ENCODE measurements at regions not wholly inside any gene's neighbourhood (a gene's known extent, or its start where the extent isn't known, plus 50 kb on each side); places are given as distances from the start of the nearest gene placed in this dataset.
"Not testable (repeated sequence)": the region's sequence is repeated elsewhere in the genome, so short reads cannot be mapped to it uniquely, and the experiment has no call there.

DNA sequence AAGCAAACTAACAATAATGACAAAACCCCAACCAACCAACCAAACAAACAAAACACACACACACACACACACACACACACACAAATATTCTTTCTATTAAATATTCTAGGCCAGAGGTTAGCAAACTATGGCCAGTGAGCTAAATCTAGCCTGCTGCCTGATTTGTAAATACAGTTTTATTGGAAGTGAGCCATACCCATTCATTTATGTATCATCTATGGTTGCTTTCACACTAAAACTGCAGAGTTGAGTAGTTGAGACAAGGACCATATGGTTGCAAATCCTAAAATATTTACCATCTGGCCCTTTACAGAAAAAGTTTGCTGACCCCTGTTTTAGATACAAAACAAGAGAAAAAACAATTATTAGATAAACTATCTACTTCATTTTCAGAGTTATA, 620.5 kb upstream of the SEMA6A start:
- no peak for DNase-seq (ENCODE audit: low read depth in 2 of 3, low spot score in 1 of 3)

- no peak for DNase-seq (ENCODE audit: low read depth in 2 of 3, low spot score in 1 of 3)
Measured at GRCh38 chr5:117191251-117191650, 616.6 kb upstream of the SEMA6A start.

- DNase-seq (ENCODE audit: low read depth in 2 of 3, low spot score in 1 of 3): no peak
Measured at GRCh38 chr5:117189784-117190183, 615.2 kb upstream of the SEMA6A start.

GRCh38 chr5:117188211-117188610, 613.6 kb upstream of the SEMA6A start:
- no peak for DNase-seq (ENCODE audit: low read depth in 2 of 3, low spot score in 1 of 3)

- no peak for DNase-seq (ENCODE audit: low read depth in 2 of 3, low spot score in 1 of 3)
Measured at GRCh38 chr5:117186751-117187150, 612.1 kb upstream of the SEMA6A start.

DNA sequence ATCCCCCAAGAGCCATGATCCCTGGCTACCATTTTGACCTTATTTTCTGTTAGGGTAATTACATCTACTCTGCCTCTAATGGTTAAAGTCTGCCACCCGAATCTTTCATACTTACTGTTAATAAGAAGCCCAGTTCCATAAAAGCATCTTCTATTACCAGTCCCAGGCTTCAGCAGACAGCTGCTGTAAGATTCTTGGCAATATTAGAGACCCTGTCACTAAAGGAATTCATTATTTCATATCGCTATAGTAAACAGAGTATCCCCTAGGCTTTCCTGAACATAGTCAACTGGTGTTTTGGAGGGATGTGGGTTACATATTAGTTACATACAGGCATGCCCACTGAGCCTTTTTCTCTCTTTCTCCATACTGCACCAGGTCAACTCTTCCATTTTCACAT, 608.7 kb upstream of the SEMA6A start:
- DNase-seq (ENCODE audit: low read depth in 2 of 3, low spot score in 1 of 3): no peak

DNA sequence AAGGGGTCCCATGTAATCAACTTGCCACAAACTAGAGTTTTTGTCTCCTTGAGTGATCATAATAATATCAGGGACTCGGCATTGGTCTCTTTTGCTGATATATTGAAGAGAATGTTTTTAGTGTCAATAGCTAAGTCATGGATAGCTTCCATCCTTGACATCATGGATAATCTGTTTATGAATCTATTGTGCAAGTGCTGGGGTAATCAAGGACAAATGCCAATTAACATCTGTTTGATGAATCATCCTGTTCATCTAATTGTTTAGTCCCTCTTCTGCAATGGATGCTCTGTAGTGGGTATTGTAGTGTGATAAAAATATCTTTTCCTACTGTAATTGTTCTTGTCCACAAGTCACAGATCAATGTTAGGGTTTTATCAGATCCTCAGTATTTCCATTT, 607.5 kb upstream of the SEMA6A start:
- no peak for DNase-seq (ENCODE audit: low read depth in 2 of 3, low spot score in 1 of 3)

DNA sequence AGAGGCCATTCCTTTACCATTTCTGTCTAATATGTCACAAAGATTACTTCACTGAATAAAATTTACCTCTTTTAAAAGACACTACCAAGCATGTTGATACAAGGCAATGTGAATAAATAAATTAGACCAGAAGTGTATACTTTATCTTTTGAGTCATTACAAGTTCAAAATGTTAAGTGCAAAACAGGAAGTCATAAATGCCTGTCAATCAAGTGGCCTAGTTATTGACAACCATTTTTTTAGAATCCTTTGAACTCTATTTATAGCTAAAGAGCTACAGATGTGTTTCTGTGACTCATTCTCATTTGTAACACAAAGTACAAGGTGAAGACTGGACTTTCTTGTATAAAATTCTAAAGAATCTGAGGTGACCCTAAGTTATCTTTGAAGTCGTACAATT, 602.7 kb upstream of the SEMA6A start:
- no peak for DNase-seq (ENCODE audit: low read depth in 2 of 3, low spot score in 1 of 3)

DNA sequence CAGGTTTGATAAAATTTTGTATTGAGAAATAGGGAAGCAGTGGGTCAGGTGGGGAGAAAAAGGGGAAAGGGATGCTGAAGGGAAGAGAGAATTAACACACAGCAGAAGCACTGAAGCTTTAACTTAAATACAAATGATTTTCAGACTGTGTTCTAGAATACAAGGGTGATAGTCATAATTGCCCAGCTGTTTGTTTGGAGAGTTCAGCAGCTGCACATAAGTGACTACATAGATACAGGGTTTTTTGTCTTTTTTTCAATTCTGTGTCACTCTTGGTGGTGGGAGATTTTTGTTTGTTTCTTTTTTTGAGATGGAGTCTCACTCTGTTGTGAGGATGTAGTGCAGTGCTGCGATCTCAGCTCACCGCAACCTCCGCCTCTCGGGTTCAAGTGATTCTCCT, 590.4 kb upstream of the SEMA6A start:
- DNase-seq (ENCODE audit: low read depth in 2 of 3, low spot score in 1 of 3): no peak

- DNase-seq (ENCODE audit: low read depth in 2 of 3, low spot score in 1 of 3): no peak
Measured at GRCh38 chr5:117161718-117162335, 587.2 kb upstream of the SEMA6A start.

DNA sequence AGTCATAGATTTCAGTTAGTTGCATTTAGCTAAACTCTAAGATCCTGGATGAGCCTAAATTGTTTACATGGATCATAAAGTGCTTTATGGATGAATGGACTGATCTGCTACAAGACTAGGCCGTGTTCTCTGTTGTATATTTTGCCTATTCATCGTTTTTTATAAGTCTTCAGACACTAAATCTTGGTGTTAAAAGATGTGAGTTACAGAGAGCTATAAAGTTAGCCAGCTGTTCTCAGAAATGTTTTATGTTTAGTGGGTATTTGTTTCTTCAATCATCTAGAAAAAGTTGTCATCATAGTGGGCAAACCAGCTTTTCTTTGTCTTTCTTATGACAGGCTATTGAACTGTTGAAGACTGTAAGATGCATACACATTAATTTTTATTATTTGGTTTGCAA, 585.8 kb upstream of the SEMA6A start:
- no peak for DNase-seq (ENCODE audit: low read depth in 2 of 3, low spot score in 1 of 3)

DNA sequence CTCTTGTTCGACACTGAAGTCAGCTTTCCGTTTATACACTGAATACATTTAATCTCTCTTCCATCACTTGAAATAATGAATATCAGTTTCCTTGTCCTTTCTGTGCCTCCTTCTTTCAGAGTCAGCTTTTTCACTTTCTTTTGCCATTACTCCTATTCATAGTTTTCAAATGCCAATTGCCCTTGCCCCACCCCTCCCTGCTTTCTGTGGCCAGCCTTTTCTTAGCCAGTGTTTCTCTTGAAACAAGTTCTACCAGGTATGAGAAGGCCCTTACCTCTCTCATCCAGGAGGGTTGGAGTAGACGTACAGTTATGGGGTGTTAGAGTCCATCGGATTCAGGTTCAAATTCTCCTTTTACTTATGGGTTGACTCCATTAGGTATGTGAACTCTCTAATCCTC, 574.7 kb upstream of the SEMA6A start:
- DNase-seq (ENCODE audit: low read depth in 2 of 3, low spot score in 1 of 3): no peak

- no peak for DNase-seq (ENCODE audit: low read depth in 2 of 3, low spot score in 1 of 3)
Measured at GRCh38 chr5:117144086-117144485, 569.5 kb upstream of the SEMA6A start.

DNA sequence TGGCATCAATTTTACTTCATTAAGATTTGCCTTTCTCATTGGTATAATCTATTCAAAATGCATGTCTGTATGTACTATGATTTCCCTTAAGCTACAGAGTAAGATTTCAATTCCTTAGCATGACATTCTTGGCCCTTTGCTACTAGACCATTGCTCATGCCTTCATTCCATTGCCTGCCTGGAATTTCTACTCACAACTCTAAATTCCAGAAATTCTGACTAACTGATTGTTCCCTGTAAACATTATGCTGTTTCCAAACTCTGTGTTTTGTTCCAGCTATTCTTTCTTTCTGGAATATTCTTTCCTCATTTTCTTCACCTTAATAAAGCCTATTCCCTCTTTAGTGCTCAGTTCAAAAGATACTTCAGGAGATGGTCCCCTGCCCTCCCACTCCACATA, 568.8 kb upstream of the SEMA6A start:
- no peak for DNase-seq (ENCODE audit: low read depth in 2 of 3, low spot score in 1 of 3)

- DNase-seq (ENCODE audit: low read depth in 2 of 3, low spot score in 1 of 3): no peak
Measured at GRCh38 chr5:117138523-117138922, 563.9 kb upstream of the SEMA6A start.

DNA sequence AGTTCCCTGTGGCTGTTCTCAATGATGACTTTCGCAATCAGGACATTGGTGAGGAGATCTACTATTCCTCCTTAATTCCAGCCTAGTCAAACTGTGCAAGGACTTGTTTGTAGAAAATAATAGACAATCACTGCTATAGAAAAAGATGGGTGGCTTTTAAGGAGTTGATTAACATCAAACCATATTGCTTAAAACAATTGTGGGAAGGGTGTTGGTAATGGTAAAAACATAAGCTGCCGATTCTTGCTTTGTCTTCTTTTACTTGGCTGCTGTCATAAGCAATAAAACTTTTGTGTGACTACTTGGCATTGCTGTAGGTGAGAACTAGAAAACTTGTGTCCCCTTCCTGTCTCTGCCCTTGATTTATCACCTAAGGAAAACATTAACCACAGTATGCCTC, 561.2 kb upstream of the SEMA6A start:
- DNase-seq (ENCODE audit: low read depth in 2 of 3, low spot score in 1 of 3): no peak

DNA sequence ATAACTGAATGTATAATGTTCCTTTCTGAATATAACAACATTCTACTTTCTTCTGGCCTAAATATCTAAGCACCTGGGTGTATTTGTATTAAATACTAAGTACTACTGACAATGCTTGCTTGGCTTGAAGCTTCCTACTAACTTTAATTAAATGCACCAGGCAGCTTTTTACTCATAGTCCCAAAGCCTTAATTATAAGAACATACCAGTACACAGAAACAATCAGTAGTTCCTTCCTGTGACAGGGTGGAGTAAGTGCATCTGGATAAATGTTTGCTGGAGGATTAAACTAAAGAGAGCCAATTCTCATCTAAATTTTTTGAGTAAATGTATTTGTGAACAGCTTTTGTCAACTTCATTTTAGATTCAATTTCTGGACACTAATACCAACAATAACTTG, 558.6 kb upstream of the SEMA6A start:
- no peak for DNase-seq (ENCODE audit: low read depth in 2 of 3, low spot score in 1 of 3)

DNA sequence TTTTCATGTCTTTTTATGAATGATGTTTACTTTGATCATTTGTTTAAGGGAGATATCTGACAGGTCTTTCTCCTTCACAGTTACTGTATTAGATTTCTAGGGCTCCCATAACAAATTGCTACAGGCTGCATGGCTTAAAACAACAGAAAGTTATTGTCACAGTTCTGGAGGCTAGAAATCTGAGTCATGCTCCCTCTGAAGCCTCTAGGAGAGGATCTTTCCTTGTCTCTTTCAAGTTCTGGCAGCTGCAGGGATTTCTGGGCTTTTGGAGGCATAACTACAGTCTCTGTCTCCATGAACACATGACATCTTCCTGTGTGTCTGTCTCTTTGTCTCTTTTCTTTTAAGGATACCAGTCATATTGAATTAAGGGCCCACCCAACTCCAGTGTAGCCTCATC, 557.3 kb upstream of the SEMA6A start:
- DNase-seq (ENCODE audit: low read depth in 2 of 3, low spot score in 1 of 3): no peak

GRCh38 chr5:117131048-117131679, 556.5 kb upstream of the SEMA6A start:
- DNase-seq (ENCODE audit: low read depth in 2 of 3, low spot score in 1 of 3): no peak

DNA sequence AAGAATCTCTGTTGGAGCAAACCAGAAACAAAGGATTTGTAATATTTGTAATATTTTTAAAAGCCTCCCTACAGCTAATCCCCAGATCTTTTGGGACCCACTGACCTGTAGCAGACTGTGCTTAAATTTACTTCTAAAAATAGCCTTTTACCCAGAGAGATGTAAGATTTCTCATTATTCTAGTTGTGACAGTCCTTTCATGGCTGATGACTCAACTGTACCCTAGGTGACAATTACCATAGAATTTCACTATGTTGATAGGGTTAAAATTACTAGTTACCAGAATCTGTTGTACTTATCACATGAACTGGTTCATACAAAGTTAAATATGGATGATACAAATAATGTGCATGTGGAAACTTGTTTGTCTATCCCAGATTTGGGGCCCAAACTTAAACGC, 543.9 kb upstream of the SEMA6A start:
- no peak for DNase-seq (ENCODE audit: low read depth in 2 of 3, low spot score in 1 of 3)

DNA sequence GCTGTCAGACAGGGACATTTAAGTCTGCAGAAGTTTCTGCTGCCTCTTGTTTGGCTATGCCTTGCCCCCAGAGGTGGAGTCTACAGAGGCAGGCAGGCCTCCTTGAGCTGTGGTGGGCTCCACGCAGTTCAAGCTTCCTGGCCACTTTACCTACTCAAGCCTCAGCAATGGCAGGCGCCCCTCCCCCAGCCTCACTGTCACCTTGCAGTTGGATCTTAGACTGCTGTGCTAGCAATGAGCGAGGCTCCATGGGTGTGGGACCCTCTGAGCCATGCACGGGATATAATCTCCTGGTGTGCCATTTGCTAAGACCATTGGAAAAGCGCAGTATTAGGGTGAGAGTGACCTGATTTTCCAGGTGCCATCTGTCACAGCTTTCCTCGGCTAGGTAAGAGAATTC, 542.7 kb upstream of the SEMA6A start:
- DNase-seq (ENCODE audit: low read depth in 2 of 3, low spot score in 1 of 3): not testable (repeated sequence)

- DNase-seq (ENCODE audit: low read depth in 2 of 3, low spot score in 1 of 3): no peak
Measured at GRCh38 chr5:117110548-117110947, 535.9 kb upstream of the SEMA6A start.

DNA sequence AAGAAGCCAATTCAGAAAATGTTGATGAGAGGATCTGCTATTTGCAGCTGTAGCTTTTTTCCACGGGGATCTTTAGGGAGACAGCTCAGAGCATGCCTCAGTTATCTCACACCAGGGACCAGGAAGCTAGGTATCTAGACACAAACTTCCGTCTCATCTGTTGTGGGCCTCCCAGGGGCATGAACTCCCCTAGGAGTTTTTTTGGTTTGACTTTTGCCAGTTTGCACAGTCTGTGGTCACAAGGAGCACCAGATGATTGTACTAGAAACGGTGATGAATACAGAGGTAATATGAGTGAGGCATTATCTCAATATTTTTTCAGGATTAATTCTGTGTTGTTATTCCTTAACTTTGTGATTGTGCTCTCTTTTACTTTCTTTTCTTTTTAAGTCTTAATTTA, 533.2 kb upstream of the SEMA6A start:
- no peak for DNase-seq (ENCODE audit: low read depth in 2 of 3, low spot score in 1 of 3)

All from stimulated activated CD4-positive, alpha-beta T cell treated with anti-CD3 and anti-CD28 coated beads, Interleukin-12 subunit alpha, Interleukin-12 subunit beta, amount 100 ng/mL, for 48 hours (primary cell).